Endothelial cell of umbilical vein (primary cell): ENCODE measurements at regions not wholly inside any gene's neighbourhood (a gene's known extent, or its start where the extent isn't known, plus 50 kb on each side); places are given as distances from the start of the nearest gene placed in this dataset.

Source experiments
- BruUV-seq: library from RNA; stranded (reverse); fragments of 400-500 nt; replicated peaks from 2 replicates; lab custom pipeline; 2021; lab: Mats Ljungman, UMichigan
- CTCF ChIA-PET: fragments of 300-600, 350-600 bp; sonication (Branson Sonifier 250); formaldehyde crosslinking; loops from one replicate; lab custom pipeline; 2021; ENCODE audit warnings: antibody characterized with exemption, inconsistent platforms; lab: Charles Lee
- POLR2A ChIA-PET: fragments of 300-600, 350-600 bp; sonication (Branson Sonifier 250); formaldehyde crosslinking; loops from one replicate; lab custom pipeline; 2021; ENCODE audit warnings: antibody characterized with exemption, inconsistent platforms; lab: Charles Lee
- DNase-seq: peaks from one replicate; pipeline ENCODE4 v3.0.0-alpha.2; 2011; ENCODE audit warnings: low read depth, low spot score
- FAIRE-seq: peaks from 2 replicates; lab custom pipeline; 2011; peaks lifted over from hg19 to GRCh38; lab: Jason Lieb, UNC
- H2AFZ ChIP-seq: 2 replicates; pipeline ENCODE4 v1.6.0; 2012; ENCODE audit warnings: low read depth, low read length, control low read depth, inconsistent platforms
- H3K27ac ChIP-seq: 2 replicates; pipeline ENCODE4 v1.5.1; 2011; ENCODE audit warnings: low read depth, mild to moderate bottlenecking, control low read depth, low read length, moderate library complexity; ENCODE audit not compliant: insufficient read depth
- H3K27me3 ChIP-seq, 2 experiments: 2 replicates each; pipeline versions ENCODE4 v1.6.0 to v1.6.1; 2011; ENCODE audit warnings: low read length in 2 of 2, mixed read lengths in 1 of 2; ENCODE audit not compliant: control insufficient read depth in 2 of 2, insufficient read depth in 2 of 2
- H3K36me3 ChIP-seq, 2 experiments: 2 replicates in 1 of 2; 3 replicates in 1 of 2; pipeline ENCODE4 v1.5.1; 2011; ENCODE audit warnings: low read length in 2 of 2, mild to moderate bottlenecking in 1 of 2, moderate library complexity in 1 of 2; ENCODE audit not compliant: control insufficient read depth in 2 of 2, insufficient read depth in 2 of 2; ENCODE audit errors: extremely low read depth in 1 of 2
- H3K4me1 ChIP-seq: 3 replicates; pipeline ENCODE4 v1.5.1; 2011; ENCODE audit warnings: mild to moderate bottlenecking, low read length; ENCODE audit not compliant: control insufficient read depth, insufficient read depth; ENCODE audit errors: extremely low read depth
- H3K4me2 ChIP-seq: 2 replicates; pipeline ENCODE4 v1.6.1; 2011; ENCODE audit warnings: low read length, control low read depth, mixed read lengths; ENCODE audit not compliant: insufficient read depth
- H3K4me3 ChIP-seq, 3 experiments: fragments of 200-600 bp in 1 of 3; sonication (generic), shearing (Covaris generic) in 1 of 3; replicated peaks in 1 of 3; 2 replicates each; pipeline ENCODE4 v1.5.1; 2011 to 2016; ENCODE audit warnings: control low read depth in 3 of 3, low read length in 3 of 3, mild to moderate bottlenecking in 2 of 3, inconsistent platforms in 1 of 3, low read depth in 1 of 3, moderate library complexity in 1 of 3; ENCODE audit not compliant: insufficient read depth in 1 of 3
- H3K79me2 ChIP-seq: 2 replicates; pipeline ENCODE4 v1.6.0; 2012; ENCODE audit warnings: low read length, inconsistent platforms; ENCODE audit not compliant: control insufficient read depth, insufficient read depth
- H3K9ac ChIP-seq: replicated peaks from 2 replicates; pipeline ENCODE3; 2011; ENCODE audit warnings: low read length, control low read depth; ENCODE audit not compliant: insufficient read depth; ENCODE audit errors: extremely low read depth
- H3K9me1 ChIP-seq: replicated peaks from 3 replicates; pipeline ENCODE4 v1.6.0; 2011; ENCODE audit warnings: mild to moderate bottlenecking, low read length; ENCODE audit not compliant: control insufficient read depth, insufficient read depth; ENCODE audit errors: extremely low read depth
- H3K9me3 ChIP-seq: replicated peaks from 2 replicates; pipeline ENCODE4 v1.5.1; 2012; ENCODE audit warnings: low read length, inconsistent platforms; ENCODE audit not compliant: control insufficient read depth, insufficient read depth
- H4K20me1 ChIP-seq: replicated peaks from 2 replicates; pipeline ENCODE3; 2011; ENCODE audit warnings: mild to moderate bottlenecking, low read length; ENCODE audit not compliant: control insufficient read depth, insufficient read depth; ENCODE audit errors: extremely low read depth
- EZH2 ChIP-seq: IDR thresholded peaks from 2 replicates; pipeline ENCODE4 v1.6.1; 2012; ENCODE audit warnings: borderline replicate concordance, low read depth, mild to moderate bottlenecking, moderate library complexity, low read length, inconsistent platforms; ENCODE audit not compliant: severe bottlenecking
- FOS ChIP-seq: IDR thresholded peaks from 2 replicates; pipeline ENCODE4 v1.6.1; 2011; ENCODE audit warnings: mild to moderate bottlenecking, low read length, moderate library complexity, borderline replicate concordance; ENCODE audit not compliant: insufficient read depth
- GATA2 ChIP-seq: IDR thresholded peaks from 2 replicates; pipeline ENCODE4 v1.7.0; 2011; ENCODE audit warnings: low read depth, mild to moderate bottlenecking, moderate library complexity, mixed read lengths, low read length; ENCODE audit not compliant: insufficient read length, insufficient read depth
- JUN ChIP-seq: IDR thresholded peaks from 2 replicates; pipeline ENCODE4 v1.6.1; 2011; ENCODE audit warnings: borderline replicate concordance, low read depth; ENCODE audit not compliant: insufficient read length, insufficient read depth
- MAX ChIP-seq: IDR thresholded peaks from 2 replicates; pipeline ENCODE4 v1.6.1; 2011; ENCODE audit not compliant: insufficient read depth, insufficient read length
- MYC ChIP-seq: IDR thresholded peaks from one replicate; pipeline ENCODE4 v1.6.1; 2011; ENCODE audit warnings: mild to moderate bottlenecking, low read depth, low read length
- POLR2A ChIP-seq: IDR thresholded peaks from 2 replicates; pipeline ENCODE4 v1.6.1; 2012; ENCODE audit warnings: low read depth, mild to moderate bottlenecking, control low read depth, low read length
- POLR2AphosphoS5 ChIP-seq: IDR thresholded peaks from 2 replicates; pipeline ENCODE4 v1.6.1; 2012; ENCODE audit warnings: low read depth, mild to moderate bottlenecking, control low read depth, low read length, moderate library complexity; ENCODE audit not compliant: insufficient read depth
- dilution Hi-C: fragments of 300-500 bp; cut with MboI; formaldehyde crosslinking; loops from one replicate; pipeline ENCODE4 v1.15.0; 2019; ENCODE audit warnings: low sequenced_read_pairs; ENCODE audit not compliant: extremely low pct_ligation_motif_present
- intact Hi-C: fragments of 100-400 bp; cut with micrococcal nuclease; formaldehyde crosslinking; loops from one replicate; pipeline ENCODE4 v1.10.0; 2022
- TF ChIP-seq, protein P1 (sequence below), 2 donors: IDR thresholded peaks; 1 replicate in 1 of 2; 2 replicates in 1 of 2; pipeline ENCODE4 v1.5.1; 2011; ENCODE audit warnings: low read length in 2 of 2, mild to moderate bottlenecking in 2 of 2, moderate library complexity in 2 of 2, control low read depth in 1 of 2, inconsistent platforms in 1 of 2, low read depth in 1 of 2; ENCODE audit not compliant: insufficient read depth in 1 of 2; ENCODE audit errors: extremely low read depth in 1 of 2

DNA sequence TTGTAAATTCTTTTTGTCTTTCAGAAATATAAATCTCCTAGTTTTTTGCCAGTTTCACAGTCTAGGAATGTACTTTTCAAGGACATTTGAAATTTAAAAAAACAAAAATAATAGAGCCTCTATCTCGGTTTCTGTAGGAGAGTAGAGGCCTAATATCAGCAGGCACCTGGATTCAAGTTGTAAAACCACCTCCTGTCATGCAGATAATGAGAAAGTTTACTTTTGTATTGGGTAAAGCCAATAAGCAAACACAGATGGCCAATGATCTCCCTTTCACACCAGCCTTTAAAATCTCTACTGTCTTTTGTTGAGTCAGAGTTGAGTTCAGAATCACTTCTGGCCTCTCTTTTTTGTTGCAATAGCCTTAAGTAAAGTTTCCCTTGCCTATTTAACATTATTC is 1499.9 kb downstream of the PCDH18 start:
- BruUV-seq: no TSS peak
- TF ChIP-seq GATA2 (no peak), EZH2 (no peak), POLR2AphosphoS5 (no peak), POLR2A (no peak), MAX (no peak), JUN (no peak), FOS (no peak), MYC (no peak)
- TF ChIP-seq, protein P1, sequence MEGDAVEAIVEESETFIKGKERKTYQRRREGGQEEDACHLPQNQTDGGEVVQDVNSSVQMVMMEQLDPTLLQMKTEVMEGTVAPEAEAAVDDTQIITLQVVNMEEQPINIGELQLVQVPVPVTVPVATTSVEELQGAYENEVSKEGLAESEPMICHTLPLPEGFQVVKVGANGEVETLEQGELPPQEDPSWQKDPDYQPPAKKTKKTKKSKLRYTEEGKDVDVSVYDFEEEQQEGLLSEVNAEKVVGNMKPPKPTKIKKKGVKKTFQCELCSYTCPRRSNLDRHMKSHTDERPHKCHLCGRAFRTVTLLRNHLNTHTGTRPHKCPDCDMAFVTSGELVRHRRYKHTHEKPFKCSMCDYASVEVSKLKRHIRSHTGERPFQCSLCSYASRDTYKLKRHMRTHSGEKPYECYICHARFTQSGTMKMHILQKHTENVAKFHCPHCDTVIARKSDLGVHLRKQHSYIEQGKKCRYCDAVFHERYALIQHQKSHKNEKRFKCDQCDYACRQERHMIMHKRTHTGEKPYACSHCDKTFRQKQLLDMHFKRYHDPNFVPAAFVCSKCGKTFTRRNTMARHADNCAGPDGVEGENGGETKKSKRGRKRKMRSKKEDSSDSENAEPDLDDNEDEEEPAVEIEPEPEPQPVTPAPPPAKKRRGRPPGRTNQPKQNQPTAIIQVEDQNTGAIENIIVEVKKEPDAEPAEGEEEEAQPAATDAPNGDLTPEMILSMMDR (IDR thresholded peaks at IDR 0.05; ENCODE audit: extremely low read depth in 1 of 2, insufficient read depth in 1 of 2, low read depth in 1 of 2, low read length in 2 of 2): no peak
- no peaks in the 10 kb centered on the region for H4K20me1 ChIP-seq
- H3K27me3 ChIP-seq: no peaks in the 10 kb centered on the region
- dilution Hi-C loops (no loop called here), intact Hi-C loops (no loop called here)
- H3K9me3 ChIP-seq: no peaks in the 10 kb centered on the region
- no peaks in the 10 kb centered on the region for H3K4me1 ChIP-seq
- H3K27ac ChIP-seq: no peak overlapping the region
- no peak overlapping the region for H3K9ac ChIP-seq
- H2AFZ ChIP-seq: no peak overlapping the region
- no peaks in the 10 kb centered on the region for H3K9me1 ChIP-seq
- ChIA-PET CTCF (interaction anchor here (0.6 kb wide), 1 partner anchor 11 kb away, joined by 3 read pairs; no protein-coding TSS in a partner anchor), POLR2A (no interaction called here)
- no peak for FAIRE-seq
- no peak for DNase-seq
- H3K4me3 ChIP-seq: no peak overlapping the region
- H3K36me3 ChIP-seq: no peaks in the 10 kb centered on the region
- H3K79me2 ChIP-seq: no peaks in the 10 kb centered on the region
- no peak overlapping the region for H3K4me2 ChIP-seq
